Neutrophil (primary cell): ENCODE measurements at regions not wholly inside any gene's neighbourhood (a gene's known extent, or its start where the extent isn't known, plus 50 kb on each side); places are given as distances from the start of the nearest gene placed in this dataset.
"Not testable (repeated sequence)": the region's sequence is repeated elsewhere in the genome, so short reads cannot be mapped to it uniquely, and the experiment has no call there.

Experiments
- H3K27ac ChIP-seq: fragments of 200-600 bp; sonication (generic); 2 replicates; pipeline ENCODE4 v1.5.1; 2016; ENCODE audit warnings: mild to moderate bottlenecking, moderate library complexity
- H3K27me3 ChIP-seq: fragments of 200-600 bp; sonication (generic); 2 replicates; pipeline ENCODE4 v1.6.0; 2016; ENCODE audit warnings: mild to moderate bottlenecking
- H3K36me3 ChIP-seq: fragments of 200-600 bp; sonication (generic); 2 replicates; pipeline ENCODE4 v1.5.1; 2017
- H3K4me1 ChIP-seq, 2 experiments: fragments of 200-600 bp in 1 of 2; sonication (generic) in 1 of 2; 1 replicate in 1 of 2; 2 replicates in 1 of 2; pipeline versions ENCODE4 v1.5.1 to v1.6.1; 2013 to 2016; ENCODE audit warnings: low read depth in 1 of 2, low read length in 1 of 2, mild to moderate bottlenecking in 1 of 2, moderate library complexity in 1 of 2; ENCODE audit not compliant: control insufficient read depth in 1 of 2, insufficient read depth in 1 of 2
- H3K4me3 ChIP-seq, 2 experiments: fragments of 200-600 bp in 1 of 2; sonication (generic) in 1 of 2; 1 replicate in 1 of 2; 2 replicates in 1 of 2; pipeline ENCODE4 v1.5.1; 2013 to 2016; ENCODE audit warnings: low read depth in 1 of 2, low read length in 1 of 2, mild to moderate bottlenecking in 1 of 2, moderate library complexity in 1 of 2
- H3K9me3 ChIP-seq: fragments of 200-600 bp; sonication (generic); 2 replicates; pipeline ENCODE4 v1.5.1; 2016
- CTCF ChIP-seq: fragments of 200-600 bp; sonication (generic); IDR thresholded peaks from 2 replicates; pipeline ENCODE4 v1.5.1; 2016; ENCODE audit warnings: antibody characterized with exemption

- H3K9me3 ChIP-seq = no peaks in the 10 kb centered on the region
- no peaks in the 10 kb centered on the region for H3K4me1 ChIP-seq
- no peak overlapping the region for H3K4me3 ChIP-seq
- TF ChIP-seq CTCF = no peak
- H3K27me3 ChIP-seq = no peaks in the 10 kb centered on the region
- H3K27ac ChIP-seq = no peak overlapping the region
- H3K36me3 ChIP-seq = no peaks in the 10 kb centered on the region
Observed at GRCh38 chr22:48821727-48822126, 1005.9 kb downstream of the BRD1 start.

GRCh38 chr22:48821346-48821690 lies 1006.4 kb downstream of the BRD1 start:
- TF ChIP-seq CTCF = no peak
- Histone ChIP-seq H3K4me3 (no peak overlapping the region), H3K36me3 (no peaks in the 10 kb centered on the region)

GRCh38 chr22:48820481-48821345 lies 1007.0 kb downstream of the BRD1 start:
- Histone ChIP-seq H3K9me3 (no peaks in the 10 kb centered on the region), H3K36me3 (no peaks in the 10 kb centered on the region)

More at GRCh38 chr22:48821346-48821690, 1006.4 kb downstream of the BRD1 start:
- Histone ChIP-seq H3K27ac (no peak overlapping the region), H3K27me3 (no peaks in the 10 kb centered on the region), H3K4me1 (no peaks in the 10 kb centered on the region), H3K9me3 (no peaks in the 10 kb centered on the region)

GRCh38 chr22:48819961-48820360 lies 1007.7 kb downstream of the BRD1 start:
- no peak for TF ChIP-seq CTCF
- Histone ChIP-seq H3K27me3 (no peaks in the 10 kb centered on the region), H3K36me3 (no peaks in the 10 kb centered on the region), H3K4me1 (no peaks in the 10 kb centered on the region), H3K27ac (no peak overlapping the region), H3K9me3 (no peaks in the 10 kb centered on the region), H3K4me3 (no peak overlapping the region)

More at GRCh38 chr22:48820481-48821345, 1007.0 kb downstream of the BRD1 start:
- H3K27me3 ChIP-seq = no peaks in the 10 kb centered on the region
- H3K4me1 ChIP-seq = no peaks in the 10 kb centered on the region
- TF ChIP-seq CTCF = no peak
- H3K27ac ChIP-seq = no peak overlapping the region
- no peak overlapping the region for H3K4me3 ChIP-seq

- Histone ChIP-seq H3K27ac (no peak overlapping the region), H3K27me3 (no peaks in the 10 kb centered on the region), H3K36me3 (no peaks in the 10 kb centered on the region), H3K9me3 (no peaks in the 10 kb centered on the region), H3K4me1 (no peaks in the 10 kb centered on the region), H3K4me3 (no peak overlapping the region)
- TF ChIP-seq CTCF = no peak
Observed at GRCh38 chr22:48819232-48819631, 1008.4 kb downstream of the BRD1 start.

GRCh38 chr22:48817491-48817890 lies 1010.2 kb downstream of the BRD1 start:
- not testable (repeated sequence) for H3K4me1 ChIP-seq, H3K27me3 ChIP-seq, H3K9me3 ChIP-seq, H3K4me3 ChIP-seq, H3K36me3 ChIP-seq, H3K27ac ChIP-seq
